SK-N-SH (cell line): ENCODE measurements at regions not wholly inside any gene's neighbourhood (a gene's known extent, or its start where the extent isn't known, plus 50 kb on each side); places are given as distances from the start of the nearest gene placed in this dataset.

Source experiments
- CTCF ChIA-PET: fragments of 300-600, 350-600 bp; formaldehyde crosslinking; extraction: SDS; loops from one replicate; lab custom pipeline; 2021; lab: Yijun Ruan, JAX
- POLR2A ChIA-PET: fragments of 350-600 bp; sonication (Branson Sonifier 250); formaldehyde crosslinking; extraction: SDS; loops from one replicate; lab custom pipeline; 2020; ENCODE audit warnings: antibody characterized with exemption, inconsistent platforms; lab: Yijun Ruan, JAX
- DNase-seq: peaks from one replicate; pipeline ENCODE4 v3.0.0; 2012
- H2AFZ ChIP-seq: fragments of 200-600 bp; sonication (generic); 2 replicates; pipeline ENCODE4 v1.8.1; 2016; ENCODE audit warnings: antibody characterized with exemption, mild to moderate bottlenecking, low read depth
- H3F3A ChIP-seq: fragments of 200-600 bp; sonication (generic); replicated peaks from 2 replicates; pipeline ENCODE3; 2016; ENCODE audit warnings: antibody characterized with exemption, mild to moderate bottlenecking; ENCODE audit not compliant: insufficient read depth
- H3K27ac ChIP-seq, 2 experiments: fragments of 200-500 bp in 1 of 2; fragments of 200-600 bp in 1 of 2; sonication (Bioruptor generic) in 1 of 2; sonication (generic), shearing (Covaris generic) in 1 of 2; 2 replicates each; pipeline versions ENCODE4 v1.5.1 to v1.6.1; 2014 to 2016; ENCODE audit warnings: low read depth in 2 of 2, inconsistent platforms in 1 of 2, low read length in 1 of 2, mild to moderate bottlenecking in 1 of 2, mixed read lengths in 1 of 2
- H3K27me3 ChIP-seq: fragments of 200-600 bp; sonication (generic), shearing (Covaris generic); 2 replicates; pipeline ENCODE4 v1.6.1; 2016; ENCODE audit warnings: mixed run types; ENCODE audit not compliant: insufficient read depth
- H3K36me3 ChIP-seq, 2 experiments: fragments of 200-500 bp in 1 of 2; fragments of 200-600 bp in 1 of 2; sonication (Bioruptor generic) in 1 of 2; sonication (generic) in 1 of 2; replicated peaks in 1 of 2; 2 replicates each; pipeline versions ENCODE3 to v1.5.1; 2014 to 2016; ENCODE audit warnings: low read length in 1 of 2, mild to moderate bottlenecking in 1 of 2; ENCODE audit not compliant: insufficient read depth in 2 of 2, control insufficient read depth in 1 of 2
- H3K4me1 ChIP-seq, 2 experiments: fragments of 200-500 bp in 1 of 2; fragments of 200-600 bp in 1 of 2; sonication (Bioruptor generic) in 1 of 2; sonication (generic), shearing (Covaris generic) in 1 of 2; 2 replicates each; pipeline versions ENCODE4 v1.5.1 to v1.6.1; 2014 to 2016; ENCODE audit warnings: low read depth in 1 of 2, low read length in 1 of 2, mixed run types in 1 of 2; ENCODE audit not compliant: insufficient read depth in 2 of 2, control insufficient read depth in 1 of 2
- H3K4me2 ChIP-seq: fragments of 200-600 bp; sonication (generic), shearing (Covaris generic); 2 replicates; pipeline ENCODE4 v1.6.1; 2017; ENCODE audit warnings: mixed run types
- H3K4me3 ChIP-seq, 2 experiments: fragments of 200-500 bp in 1 of 2; fragments of 200-600 bp in 1 of 2; sonication (Bioruptor generic) in 1 of 2; sonication (generic), shearing (Covaris generic) in 1 of 2; 2 replicates each; pipeline versions ENCODE4 v1.5.1 to v1.8.1; 2014 to 2016; ENCODE audit warnings: low read depth in 2 of 2, inconsistent platforms in 1 of 2, low read length in 1 of 2, mild to moderate bottlenecking in 1 of 2, mixed read lengths in 1 of 2, moderate library complexity in 1 of 2
- H3K79me2 ChIP-seq: fragments of 200-600 bp; sonication (generic); 2 replicates; pipeline ENCODE4 v1.8.1; 2017; ENCODE audit warnings: mild to moderate bottlenecking; ENCODE audit not compliant: insufficient read depth
- H3K9ac ChIP-seq: fragments of 200-600 bp; sonication (generic); 2 replicates; pipeline ENCODE4 v1.6.1; 2017; ENCODE audit warnings: mixed run types
- H3K9me2 ChIP-seq: fragments of 200-600 bp; sonication (generic); 2 replicates; pipeline ENCODE4 v1.6.1; 2017; ENCODE audit warnings: mixed run types
- H3K9me3 ChIP-seq: fragments of 200-600 bp; sonication (generic); 2 replicates; pipeline ENCODE4 v1.6.1; 2017; ENCODE audit warnings: mixed run types, mild to moderate bottlenecking, moderate library complexity
- H4K20me1 ChIP-seq: fragments of 200-600 bp; sonication (generic); 2 replicates; pipeline ENCODE4 v1.6.1; 2017; ENCODE audit warnings: mild to moderate bottlenecking, mixed run types; ENCODE audit not compliant: insufficient read depth
- ELF1 ChIP-seq: IDR thresholded peaks from 2 replicates; pipeline ENCODE4 v1.4.0; 2012
- EP300 ChIP-seq, 2 experiments: IDR thresholded peaks; 2 replicates each; pipeline versions ENCODE4 v1.4.0 to v1.6.1; 2012; ENCODE audit warnings: borderline replicate concordance in 1 of 2, low read depth in 1 of 2, low read length in 1 of 2
- EZH2phosphoT487 ChIP-seq: fragments of 200-600 bp; sonication (generic); IDR thresholded peaks from 2 replicates; pipeline ENCODE4 v1.6.1; 2017; ENCODE audit warnings: low read depth, mixed run types, mild to moderate bottlenecking, antibody characterized with exemption, moderate library complexity, borderline replicate concordance
- FOXJ3 ChIP-seq: sonication (generic); formaldehyde crosslinking; IDR thresholded peaks from 2 replicates; pipeline ENCODE4 v1.5.1; 2020; ENCODE audit warnings: mild to moderate bottlenecking, missing genetic modification reagents
- FOXM1 ChIP-seq: IDR thresholded peaks from 2 replicates; pipeline ENCODE4 v1.4.0; 2012; ENCODE audit warnings: low read depth, mild to moderate bottlenecking
- NFIC ChIP-seq: IDR thresholded peaks from 2 replicates; pipeline ENCODE4 v1.4.0; 2012; ENCODE audit warnings: borderline replicate concordance
- POLR2AphosphoS5 ChIP-seq: IDR thresholded peaks from 2 replicates; pipeline ENCODE4 v1.6.1; 2012; ENCODE audit warnings: low read depth, low read length
- RXRA ChIP-seq: IDR thresholded peaks from 2 replicates; pipeline ENCODE4 v1.4.0; 2012; ENCODE audit warnings: low read depth, mild to moderate bottlenecking, borderline replicate concordance
- SMC3 ChIP-seq: IDR thresholded peaks from 2 replicates; pipeline ENCODE4 v1.6.1; 2012; ENCODE audit warnings: low read depth, low read length, improper control_type of control experiment
- TEAD4 ChIP-seq: IDR thresholded peaks from 2 replicates; pipeline ENCODE4 v1.4.0; 2012; ENCODE audit warnings: mild to moderate bottlenecking, borderline replicate concordance; ENCODE audit not compliant: insufficient read depth
- WGBS: methylation state at CpG from one replicate; pipeline ENCODE4 v1.1.6; 2017; ENCODE audit warnings: low lambda C conversion rate; 5-methylcytosine and 5-hydroxymethylcytosine counted together
- TF ChIP-seq, protein P1 (sequence below): fragments of 200-600 bp; sonication (generic); IDR thresholded peaks from 2 replicates; pipeline ENCODE4 v1.6.1; 2017; ENCODE audit warnings: antibody characterized with exemption, mild to moderate bottlenecking, moderate library complexity
- TF ChIP-seq, protein P2 (sequence below): IDR thresholded peaks from 2 replicates; pipeline ENCODE4 v1.4.0; 2012; ENCODE audit warnings: low read depth
- TF ChIP-seq, protein P3 (sequence below): IDR thresholded peaks from 2 replicates; pipeline ENCODE4 v1.4.0; 2012; ENCODE audit warnings: low read depth, borderline replicate concordance
- TF ChIP-seq, protein P4 (sequence below): IDR thresholded peaks from 2 replicates; pipeline ENCODE4; 2012

DNA sequence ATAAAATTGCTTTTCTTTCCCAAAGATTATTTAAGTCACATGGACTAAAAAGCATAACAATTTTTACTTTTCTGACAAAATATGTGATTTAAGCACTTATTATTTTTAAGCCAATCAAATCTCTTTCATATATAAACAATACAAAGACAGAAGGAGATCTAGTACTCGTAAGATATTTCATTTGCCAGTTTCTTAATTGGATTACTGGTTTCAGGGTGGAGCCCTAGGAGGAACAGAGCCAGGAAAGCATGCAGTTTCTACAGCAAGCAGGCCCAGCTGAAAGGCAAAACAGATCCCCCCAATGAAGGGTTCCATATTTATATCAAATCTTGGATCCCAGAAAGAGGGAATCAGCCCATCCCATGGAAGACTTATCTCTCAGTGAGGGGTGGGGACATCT is 177.0 kb downstream of the KIF18A start:
- Histone ChIP-seq H3K4me3 (no peak overlapping the region), H3K9me3 (no peaks in the 10 kb centered on the region), H4K20me1 (no peaks in the 10 kb centered on the region), H3K9ac (no peak overlapping the region), H3K36me3 (no peaks in the 10 kb centered on the region), H3K79me2 (no peaks in the 10 kb centered on the region), H2AFZ (no peak overlapping the region), H3F3A (peaks cover 32% of the 10 kb centered on the region), H3K9me2 (no peaks in the 10 kb centered on the region), H3K4me1 (peaks cover 0 to 20% of the 10 kb centered on the region in 2 experiments; a peak in 2 of 4 replicates), H3K27ac (no peak overlapping the region), H3K27me3 (no peaks in the 10 kb centered on the region), H3K4me2 (no peak overlapping the region)
- WGBS, result 67% methylated on average over 1 of the region's 1 CpG
- TF ChIP-seq, protein P1, sequence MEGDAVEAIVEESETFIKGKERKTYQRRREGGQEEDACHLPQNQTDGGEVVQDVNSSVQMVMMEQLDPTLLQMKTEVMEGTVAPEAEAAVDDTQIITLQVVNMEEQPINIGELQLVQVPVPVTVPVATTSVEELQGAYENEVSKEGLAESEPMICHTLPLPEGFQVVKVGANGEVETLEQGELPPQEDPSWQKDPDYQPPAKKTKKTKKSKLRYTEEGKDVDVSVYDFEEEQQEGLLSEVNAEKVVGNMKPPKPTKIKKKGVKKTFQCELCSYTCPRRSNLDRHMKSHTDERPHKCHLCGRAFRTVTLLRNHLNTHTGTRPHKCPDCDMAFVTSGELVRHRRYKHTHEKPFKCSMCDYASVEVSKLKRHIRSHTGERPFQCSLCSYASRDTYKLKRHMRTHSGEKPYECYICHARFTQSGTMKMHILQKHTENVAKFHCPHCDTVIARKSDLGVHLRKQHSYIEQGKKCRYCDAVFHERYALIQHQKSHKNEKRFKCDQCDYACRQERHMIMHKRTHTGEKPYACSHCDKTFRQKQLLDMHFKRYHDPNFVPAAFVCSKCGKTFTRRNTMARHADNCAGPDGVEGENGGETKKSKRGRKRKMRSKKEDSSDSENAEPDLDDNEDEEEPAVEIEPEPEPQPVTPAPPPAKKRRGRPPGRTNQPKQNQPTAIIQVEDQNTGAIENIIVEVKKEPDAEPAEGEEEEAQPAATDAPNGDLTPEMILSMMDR, result no peak
- TF ChIP-seq RXRA (no peak), FOXJ3 (no peak), EZH2phosphoT487 (no peak), NFIC (no peak), FOXM1 (no peak), SMC3 (no peak), ELF1 (no peak), POLR2AphosphoS5 (no peak)
- TF ChIP-seq, protein P2, sequence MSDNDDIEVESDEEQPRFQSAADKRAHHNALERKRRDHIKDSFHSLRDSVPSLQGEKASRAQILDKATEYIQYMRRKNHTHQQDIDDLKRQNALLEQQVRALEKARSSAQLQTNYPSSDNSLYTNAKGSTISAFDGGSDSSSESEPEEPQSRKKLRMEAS, result no peak
- TF ChIP-seq, protein P3, sequence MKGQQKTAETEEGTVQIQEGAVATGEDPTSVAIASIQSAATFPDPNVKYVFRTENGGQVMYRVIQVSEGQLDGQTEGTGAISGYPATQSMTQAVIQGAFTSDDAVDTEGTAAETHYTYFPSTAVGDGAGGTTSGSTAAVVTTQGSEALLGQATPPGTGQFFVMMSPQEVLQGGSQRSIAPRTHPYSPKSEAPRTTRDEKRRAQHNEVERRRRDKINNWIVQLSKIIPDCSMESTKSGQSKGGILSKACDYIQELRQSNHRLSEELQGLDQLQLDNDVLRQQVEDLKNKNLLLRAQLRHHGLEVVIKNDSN, result no peak
- TF ChIP-seq, protein P4, sequence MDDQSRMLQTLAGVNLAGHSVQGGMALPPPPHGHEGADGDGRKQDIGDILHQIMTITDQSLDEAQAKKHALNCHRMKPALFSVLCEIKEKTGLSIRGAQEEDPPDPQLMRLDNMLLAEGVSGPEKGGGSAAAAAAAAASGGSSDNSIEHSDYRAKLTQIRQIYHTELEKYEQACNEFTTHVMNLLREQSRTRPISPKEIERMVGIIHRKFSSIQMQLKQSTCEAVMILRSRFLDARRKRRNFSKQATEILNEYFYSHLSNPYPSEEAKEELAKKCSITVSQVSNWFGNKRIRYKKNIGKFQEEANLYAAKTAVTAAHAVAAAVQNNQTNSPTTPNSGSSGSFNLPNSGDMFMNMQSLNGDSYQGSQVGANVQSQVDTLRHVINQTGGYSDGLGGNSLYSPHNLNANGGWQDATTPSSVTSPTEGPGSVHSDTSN, result no peak
- ChIA-PET CTCF (interaction anchor here (1.2 kb wide), 1 partner anchor 17 kb away, joined by 3 read pairs; no protein-coding TSS in a partner anchor), POLR2A (no interaction called here)
- DNase-seq, result no peak

- POLR2A ChIA-PET, result no interaction called here
- DNase-seq, result no peak
- TF ChIP-seq, protein P3, result no peak
- no peak for TF ChIP-seq TEAD4
- no peak for TF ChIP-seq EP300 (IDR thresholded peaks at IDR 0.05; ENCODE audit: borderline replicate concordance in 1 of 2, low read depth in 1 of 2, low read length in 1 of 2)
These were observed 179.1 kb downstream of the KIF18A start for GRCh38 chr11:27928809-27929208.

More at GRCh38 chr11:27928809-27929208, 179.1 kb downstream of the KIF18A start:
- Histone ChIP-seq H3K4me2 (no peak overlapping the region), H3K9me2 (no peaks in the 10 kb centered on the region), H4K20me1 (no peaks in the 10 kb centered on the region), H2AFZ (no peak overlapping the region), H3K36me3 (no peaks in the 10 kb centered on the region), H3K4me1 (peaks cover 0 to 7% of the 10 kb centered on the region in 2 experiments; a peak in 2 of 4 replicates), H3K79me2 (no peaks in the 10 kb centered on the region), H3K9me3 (no peaks in the 10 kb centered on the region), H3K9ac (no peak overlapping the region), H3K4me3 (no peak overlapping the region), H3K27ac (no peak overlapping the region), H3F3A (peaks cover 16% of the 10 kb centered on the region), H3K27me3 (no peaks in the 10 kb centered on the region)
- 89% methylated on average over 1 of the region's 1 CpG for WGBS
- CTCF ChIA-PET, result no interaction called here
